ENCODE measurements at regions not wholly inside any gene's neighbourhood (a gene's known extent, or its start where the extent isn't known, plus 50 kb on each side); places are given as distances from the start of the nearest gene placed in this dataset.

DNA sequence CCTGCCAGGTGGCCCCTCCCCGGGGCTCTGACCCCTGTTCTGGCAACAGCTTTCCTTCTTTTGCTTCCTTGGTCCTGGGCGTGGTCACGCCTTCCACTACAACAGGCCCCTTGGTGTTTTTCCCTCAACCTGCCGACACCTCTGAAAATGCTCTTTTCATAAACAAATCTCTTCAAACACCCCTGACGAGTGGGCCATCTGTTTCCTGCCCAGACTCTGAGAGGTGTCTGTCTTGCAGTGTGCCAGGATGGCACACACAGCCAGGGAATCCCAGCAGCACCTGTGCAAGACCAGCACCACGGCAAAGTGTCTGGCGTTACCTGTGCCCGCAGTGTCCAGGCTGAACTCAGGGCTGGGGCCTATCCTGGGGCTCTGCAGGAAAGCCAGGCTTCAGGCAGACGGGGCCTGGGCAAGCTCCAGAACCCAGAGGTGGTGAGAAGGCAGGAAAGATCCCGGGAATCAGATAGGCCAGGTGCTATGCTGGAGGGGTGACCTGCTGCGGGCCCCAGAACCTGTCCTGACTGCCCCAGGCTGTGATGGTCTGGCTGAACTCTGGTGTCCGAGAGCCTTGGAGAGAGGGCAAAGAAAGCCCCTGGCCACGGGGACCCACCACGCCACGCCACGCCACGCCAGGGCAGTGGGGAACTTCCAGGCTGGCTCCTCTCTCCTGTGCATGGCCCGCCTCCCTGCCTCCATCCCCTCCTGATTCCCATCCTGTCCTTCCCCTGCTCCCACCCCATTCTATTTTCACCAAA is 88.9 kb downstream of the SIK1 start:
- Histone ChIP-seq H3K9me3 (ENCODE audit: control insufficient read depth, low read length) (no peaks in the 10 kb centered on the region), H3K27me3 (ENCODE audit: control insufficient read depth, insufficient read depth, low read length) (peaks cover under 1% of the 10 kb centered on the region), H3K4me1 (ENCODE audit: control insufficient read depth, insufficient read depth, low read length) (peaks cover 51% of the 10 kb centered on the region), H3K36me3 (ENCODE audit: control insufficient read depth, insufficient read depth, low read length) (no peaks in the 10 kb centered on the region), H3K9ac (ENCODE audit: low read length) (peak overlapping the region; percentile 7), H3K4me3 (ENCODE audit: low read length) (no peak overlapping the region)

DNA sequence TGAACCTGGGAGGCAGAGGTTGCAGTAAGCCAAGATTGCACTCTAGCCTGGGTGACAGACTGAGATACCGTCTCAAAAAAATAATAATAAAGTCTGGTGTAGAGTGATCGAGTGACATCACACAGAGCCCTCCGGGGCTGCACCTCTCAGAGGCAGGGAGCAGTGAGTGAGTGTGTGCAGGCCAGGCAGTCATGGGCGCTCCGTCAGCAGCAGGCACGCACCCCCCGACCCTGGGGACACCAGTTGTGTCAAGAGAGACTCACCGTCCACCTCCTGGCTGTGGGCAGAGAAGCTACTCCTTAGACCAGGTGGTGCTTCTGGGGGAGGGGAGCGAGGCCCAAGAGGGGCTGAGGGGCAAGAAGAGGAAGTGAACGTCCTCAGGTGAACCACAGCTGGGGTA is 91.8 kb downstream of the SIK1 start:
- Histone ChIP-seq H3K9me3 (ENCODE audit: control insufficient read depth, low read length) (no peaks in the 10 kb centered on the region), H3K36me3 (ENCODE audit: control insufficient read depth, insufficient read depth, low read length) (no peaks in the 10 kb centered on the region), H3K27me3 (ENCODE audit: control insufficient read depth, insufficient read depth, low read length) (peaks cover 5% of the 10 kb centered on the region), H3K4me1 (ENCODE audit: control insufficient read depth, insufficient read depth, low read length) (peaks cover 28% of the 10 kb centered on the region), H3K9ac (ENCODE audit: low read length) (no peak overlapping the region), H3K4me3 (ENCODE audit: low read length) (no peak overlapping the region)

DNA sequence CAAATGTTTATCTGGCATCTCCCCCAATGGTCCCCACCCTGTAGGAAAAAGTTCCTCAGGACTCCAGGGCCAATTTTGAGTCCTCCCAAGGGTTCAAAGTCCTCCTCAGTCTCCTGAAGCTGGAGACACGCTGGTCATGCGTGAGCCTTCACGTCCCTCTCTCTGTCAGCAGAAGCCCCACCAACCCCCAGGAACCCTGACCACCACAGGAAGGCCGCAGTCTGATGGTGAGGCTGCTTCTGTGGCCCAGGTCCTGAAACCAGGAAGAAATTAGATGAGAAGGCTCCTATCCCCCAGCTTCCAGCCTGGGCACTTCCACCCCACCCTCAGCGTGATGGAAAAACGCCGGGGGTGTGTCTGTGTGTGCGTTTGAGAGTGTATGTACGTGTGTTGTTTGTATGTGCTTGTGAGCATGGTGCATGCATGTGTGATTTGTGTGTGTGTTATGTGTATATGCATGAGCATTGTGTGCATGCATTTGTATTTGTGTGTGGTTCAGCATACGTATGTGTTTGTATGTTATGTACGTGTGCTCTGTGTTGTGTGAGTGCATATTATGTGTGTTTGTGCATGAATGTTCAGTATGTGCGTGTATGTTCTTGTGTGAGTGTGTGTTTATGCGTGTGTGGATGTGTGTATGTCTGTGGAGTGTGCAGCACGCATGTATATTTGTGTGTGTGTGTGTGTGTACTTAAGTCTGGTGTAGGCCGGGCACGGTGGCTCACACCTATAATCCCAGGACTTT is 92.5 kb downstream of the SIK1 start:
- Histone ChIP-seq H3K9me3 (ENCODE audit: control insufficient read depth, low read length) (no peaks in the 10 kb centered on the region), H3K4me3 (ENCODE audit: low read length) (no peak overlapping the region), H3K4me1 (ENCODE audit: control insufficient read depth, insufficient read depth, low read length) (peaks cover 28% of the 10 kb centered on the region), H3K27me3 (ENCODE audit: control insufficient read depth, insufficient read depth, low read length) (peaks cover 5% of the 10 kb centered on the region), H3K36me3 (ENCODE audit: control insufficient read depth, insufficient read depth, low read length) (no peaks in the 10 kb centered on the region), H3K9ac (ENCODE audit: low read length) (no peak overlapping the region)

DNA sequence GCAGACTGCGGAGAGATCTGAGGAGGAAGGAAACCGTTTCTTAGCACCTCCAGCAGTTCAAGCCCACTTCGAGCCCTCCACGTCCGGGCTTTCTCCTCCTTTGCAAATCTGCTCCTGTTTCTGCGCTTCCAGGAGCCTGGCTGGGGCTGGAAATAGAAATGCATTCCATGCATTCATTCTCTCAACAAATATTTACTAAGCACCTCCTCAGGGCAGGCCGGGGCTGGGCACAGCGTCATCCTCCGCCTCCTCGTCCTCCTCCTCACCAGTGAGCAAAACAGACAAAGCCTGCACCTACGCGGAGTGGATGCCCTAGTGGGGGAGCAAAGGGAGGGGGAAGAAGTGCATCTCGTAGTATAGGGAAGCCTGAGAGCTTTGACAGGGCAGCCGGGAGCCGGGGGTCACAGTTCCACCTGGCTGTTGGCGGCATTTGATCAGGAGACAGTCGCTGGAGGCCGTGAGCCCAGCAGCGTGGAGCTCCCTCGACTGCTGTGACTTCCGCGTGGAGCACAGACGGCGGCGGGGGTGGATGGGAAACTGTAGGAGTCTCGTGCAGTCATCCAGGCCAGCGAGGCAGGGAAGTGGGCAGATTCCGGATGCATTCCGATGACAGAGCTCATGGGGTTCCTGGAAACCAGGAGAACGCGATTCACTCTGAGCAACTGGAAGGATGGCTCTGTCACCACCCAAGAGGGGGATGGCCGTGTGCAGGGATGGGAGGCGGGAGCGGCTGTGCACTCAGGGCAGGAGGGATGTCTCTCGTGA is 93.5 kb downstream of the SIK1 start:
- Histone ChIP-seq H3K9ac (ENCODE audit: low read length) (peak overlapping the region; percentile 22), H3K4me1 (ENCODE audit: control insufficient read depth, insufficient read depth, low read length) (peaks cover 20% of the 10 kb centered on the region), H3K4me3 (ENCODE audit: low read length) (no peak overlapping the region), H3K27me3 (ENCODE audit: control insufficient read depth, insufficient read depth, low read length) (peaks cover 5% of the 10 kb centered on the region), H3K36me3 (ENCODE audit: control insufficient read depth, insufficient read depth, low read length) (no peaks in the 10 kb centered on the region), H3K9me3 (ENCODE audit: control insufficient read depth, low read length) (no peaks in the 10 kb centered on the region)

DNA sequence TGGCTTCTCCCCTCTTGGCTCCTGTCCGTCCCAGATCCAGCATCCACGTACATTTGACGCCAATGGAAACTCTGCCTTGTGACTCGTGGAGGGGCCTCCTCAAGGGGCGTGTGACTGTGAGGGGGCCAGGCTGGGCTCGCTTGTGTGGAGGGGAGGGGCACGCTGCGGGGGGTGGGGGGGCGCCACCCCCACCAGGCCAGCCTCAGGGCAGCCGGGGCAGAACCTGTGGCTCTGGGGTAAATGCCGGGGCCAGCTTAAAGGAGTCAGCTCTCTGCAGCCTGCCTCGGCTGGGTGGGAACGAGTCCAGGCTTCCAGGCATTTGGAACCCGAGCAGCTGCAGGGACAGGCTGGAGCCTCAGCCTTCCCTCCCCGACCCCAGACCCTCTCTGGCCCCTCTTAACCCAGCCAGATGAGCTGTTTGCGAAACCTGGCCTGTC is 94.1 kb downstream of the SIK1 start:
- H3K4me1 ChIP-seq (ENCODE audit: control insufficient read depth, insufficient read depth, low read length), result peaks cover 20% of the 10 kb centered on the region
- H3K9me3 ChIP-seq (ENCODE audit: control insufficient read depth, low read length), result no peaks in the 10 kb centered on the region
- no peak overlapping the region for H3K4me3 ChIP-seq (ENCODE audit: low read length)
- H3K36me3 ChIP-seq (ENCODE audit: control insufficient read depth, insufficient read depth, low read length), result no peaks in the 10 kb centered on the region
- peak overlapping the region; percentile 22 for H3K9ac ChIP-seq (ENCODE audit: low read length)
- H3K27me3 ChIP-seq (ENCODE audit: control insufficient read depth, insufficient read depth, low read length), result peaks cover 5% of the 10 kb centered on the region

DNA sequence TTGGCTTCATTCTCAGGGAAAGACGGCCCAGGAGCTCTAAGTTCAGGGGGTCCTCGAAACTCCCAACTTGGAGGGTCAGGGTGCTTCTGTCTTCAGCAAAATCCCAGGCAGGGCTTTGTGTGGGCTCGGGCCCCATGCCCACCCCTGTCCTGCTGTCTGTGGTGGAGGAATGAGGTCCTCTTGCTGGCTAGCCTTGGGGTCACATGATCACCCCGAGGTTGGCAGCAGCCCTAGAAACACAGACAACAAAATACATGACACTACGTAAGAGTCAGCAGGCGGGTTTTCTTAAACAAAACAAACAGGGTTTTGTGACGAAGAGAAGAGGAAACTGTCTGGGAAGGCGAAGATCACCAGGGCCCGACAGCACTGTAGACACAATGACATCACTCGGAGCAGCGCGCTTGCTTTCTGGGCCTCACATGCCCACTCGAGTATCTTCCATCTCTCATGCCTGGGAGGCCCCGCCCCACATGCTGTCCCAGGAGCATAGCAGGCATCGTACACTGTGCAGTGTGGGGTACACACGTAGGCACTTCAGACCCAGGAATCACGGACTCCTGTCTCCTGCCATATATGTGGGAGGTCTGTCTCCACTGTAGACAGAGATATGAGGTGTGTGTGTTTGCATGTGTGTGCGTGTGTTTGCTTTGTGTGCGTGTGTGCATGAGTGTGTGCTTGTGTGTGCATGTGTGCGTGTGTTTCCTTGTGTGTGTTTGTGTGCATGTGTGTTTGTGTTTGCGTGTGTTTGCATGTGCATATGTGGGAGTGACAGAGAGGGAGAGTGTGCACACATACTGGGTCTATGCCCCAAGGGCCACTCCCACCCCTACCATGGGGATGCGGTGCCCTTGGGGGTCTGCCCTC is 94.7 kb downstream of the SIK1 start:
- H3K9ac ChIP-seq (ENCODE audit: low read length), result peak overlapping the region; percentile 22
- H3K4me1 ChIP-seq (ENCODE audit: control insufficient read depth, insufficient read depth, low read length), result peaks cover 20% of the 10 kb centered on the region
- no peak overlapping the region for H3K4me3 ChIP-seq (ENCODE audit: low read length)
- H3K9me3 ChIP-seq (ENCODE audit: control insufficient read depth, low read length), result no peaks in the 10 kb centered on the region
- peaks cover 5% of the 10 kb centered on the region for H3K27me3 ChIP-seq (ENCODE audit: control insufficient read depth, insufficient read depth, low read length)
- H3K36me3 ChIP-seq (ENCODE audit: control insufficient read depth, insufficient read depth, low read length), result no peaks in the 10 kb centered on the region

DNA sequence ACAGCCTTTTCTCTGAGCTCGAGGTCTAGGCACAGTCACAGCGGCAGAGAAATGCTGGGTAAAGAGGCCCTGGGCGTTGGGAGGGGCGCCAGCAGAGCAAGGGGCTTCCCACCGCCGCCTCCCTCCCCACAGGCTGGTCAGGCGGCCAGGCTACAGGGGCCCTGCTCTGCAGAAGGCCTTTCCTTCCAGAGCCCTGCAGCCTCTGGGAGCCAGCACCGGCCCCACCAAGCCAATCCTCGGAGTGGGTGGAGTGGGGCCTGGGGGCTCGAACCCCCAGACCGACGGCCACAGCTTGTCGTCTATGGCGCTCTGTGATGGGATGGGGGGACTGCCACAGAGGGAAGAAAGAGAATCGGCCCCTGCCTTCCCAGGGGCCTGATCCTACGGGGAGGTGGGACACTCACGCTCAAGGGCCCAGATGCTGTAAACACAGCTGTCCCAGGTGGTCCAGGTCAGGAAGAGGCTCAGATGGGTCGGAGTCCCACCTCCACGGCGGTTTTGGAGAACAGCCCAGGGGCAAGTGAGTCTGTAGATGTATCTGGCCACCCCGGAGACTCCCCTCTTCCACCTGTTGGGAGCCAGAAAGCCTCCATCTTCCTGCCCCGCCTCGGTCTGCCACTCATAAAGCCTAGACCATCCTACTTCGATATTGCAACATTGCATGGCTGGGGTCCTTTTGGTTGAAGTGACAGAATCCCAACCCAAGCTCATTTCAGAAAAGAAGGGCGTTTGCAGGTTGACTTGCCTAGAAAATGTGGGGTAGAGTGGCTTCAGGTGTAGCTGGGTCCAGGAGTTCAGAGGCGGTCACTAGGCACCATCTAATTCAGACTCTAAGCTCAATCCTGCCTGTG is 95.6 kb downstream of the SIK1 start:
- Histone ChIP-seq H3K9ac (ENCODE audit: low read length) (no peak overlapping the region), H3K4me1 (ENCODE audit: control insufficient read depth, insufficient read depth, low read length) (peaks cover 20% of the 10 kb centered on the region), H3K36me3 (ENCODE audit: control insufficient read depth, insufficient read depth, low read length) (no peaks in the 10 kb centered on the region), H3K9me3 (ENCODE audit: control insufficient read depth, low read length) (no peaks in the 10 kb centered on the region), H3K27me3 (ENCODE audit: control insufficient read depth, insufficient read depth, low read length) (peaks cover 5% of the 10 kb centered on the region), H3K4me3 (ENCODE audit: low read length) (no peak overlapping the region)

DNA sequence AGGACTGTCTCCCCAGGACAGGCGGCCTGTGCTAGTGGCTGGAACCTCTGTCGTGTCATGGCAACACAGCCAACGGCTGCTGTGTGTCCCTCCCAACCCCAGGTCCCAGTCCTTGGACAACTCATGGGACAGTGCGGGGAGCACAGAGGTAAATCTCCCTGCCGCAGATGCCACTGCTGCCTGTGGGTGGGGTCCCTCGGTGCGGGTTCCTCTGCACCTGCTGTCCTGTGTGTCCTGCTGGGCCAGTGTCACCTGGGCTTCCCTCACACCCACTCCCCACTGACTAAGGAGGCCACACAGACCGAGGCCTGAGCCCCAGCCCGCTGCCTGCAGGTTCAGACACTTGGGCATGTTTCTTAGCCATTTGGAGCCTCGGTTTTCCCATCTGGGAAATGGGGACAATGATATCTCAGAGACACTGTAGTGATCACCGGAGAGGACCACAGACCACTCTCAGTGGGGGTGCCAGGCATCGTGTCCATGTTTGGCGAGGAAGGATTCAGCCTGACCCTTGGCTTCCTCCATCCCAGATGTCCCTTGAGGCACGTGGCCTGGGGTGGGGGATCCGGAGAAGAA is 96.5 kb downstream of the SIK1 start:
- Histone ChIP-seq H3K9me3 (ENCODE audit: control insufficient read depth, low read length) (no peaks in the 10 kb centered on the region), H3K9ac (ENCODE audit: low read length) (no peak overlapping the region), H3K4me3 (ENCODE audit: low read length) (no peak overlapping the region), H3K27me3 (ENCODE audit: control insufficient read depth, insufficient read depth, low read length) (peaks cover 5% of the 10 kb centered on the region), H3K36me3 (ENCODE audit: control insufficient read depth, insufficient read depth, low read length) (no peaks in the 10 kb centered on the region), H3K4me1 (ENCODE audit: control insufficient read depth, insufficient read depth, low read length) (peaks cover 20% of the 10 kb centered on the region)

DNA sequence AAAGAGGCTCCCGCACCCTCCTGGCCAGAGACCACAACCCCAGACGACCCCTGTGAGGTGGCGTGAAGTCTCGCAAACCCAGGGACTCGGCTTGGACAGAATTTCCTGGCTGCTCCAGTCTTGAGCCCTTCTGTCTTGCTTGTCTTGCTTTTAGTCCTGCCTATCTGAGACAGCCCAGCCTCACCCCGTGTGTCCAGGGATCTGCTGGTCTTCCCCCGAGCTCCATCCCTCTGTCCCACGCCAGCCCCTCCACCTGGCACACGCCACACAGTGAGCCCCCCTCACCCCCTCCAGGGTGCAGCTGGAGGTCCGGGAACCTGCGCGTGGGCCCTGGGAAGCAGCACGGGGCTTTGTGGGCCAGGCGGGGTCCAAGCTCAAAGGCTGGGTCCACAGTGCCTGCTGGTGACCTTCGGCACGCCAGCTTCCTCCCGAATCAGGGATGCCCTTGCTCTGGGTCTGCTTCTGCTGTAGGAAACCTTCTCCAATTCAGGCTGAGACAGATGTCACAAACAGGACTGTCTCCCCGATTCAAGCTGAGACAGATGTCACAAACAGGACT is 97.1 kb downstream of the SIK1 start:
- Histone ChIP-seq H3K27me3 (ENCODE audit: control insufficient read depth, insufficient read depth, low read length) (peaks cover 5% of the 10 kb centered on the region), H3K36me3 (ENCODE audit: control insufficient read depth, insufficient read depth, low read length) (no peaks in the 10 kb centered on the region), H3K4me1 (ENCODE audit: control insufficient read depth, insufficient read depth, low read length) (peaks cover 20% of the 10 kb centered on the region), H3K9ac (ENCODE audit: low read length) (no peak overlapping the region), H3K9me3 (ENCODE audit: control insufficient read depth, low read length) (no peaks in the 10 kb centered on the region), H3K4me3 (ENCODE audit: low read length) (no peak overlapping the region)

DNA sequence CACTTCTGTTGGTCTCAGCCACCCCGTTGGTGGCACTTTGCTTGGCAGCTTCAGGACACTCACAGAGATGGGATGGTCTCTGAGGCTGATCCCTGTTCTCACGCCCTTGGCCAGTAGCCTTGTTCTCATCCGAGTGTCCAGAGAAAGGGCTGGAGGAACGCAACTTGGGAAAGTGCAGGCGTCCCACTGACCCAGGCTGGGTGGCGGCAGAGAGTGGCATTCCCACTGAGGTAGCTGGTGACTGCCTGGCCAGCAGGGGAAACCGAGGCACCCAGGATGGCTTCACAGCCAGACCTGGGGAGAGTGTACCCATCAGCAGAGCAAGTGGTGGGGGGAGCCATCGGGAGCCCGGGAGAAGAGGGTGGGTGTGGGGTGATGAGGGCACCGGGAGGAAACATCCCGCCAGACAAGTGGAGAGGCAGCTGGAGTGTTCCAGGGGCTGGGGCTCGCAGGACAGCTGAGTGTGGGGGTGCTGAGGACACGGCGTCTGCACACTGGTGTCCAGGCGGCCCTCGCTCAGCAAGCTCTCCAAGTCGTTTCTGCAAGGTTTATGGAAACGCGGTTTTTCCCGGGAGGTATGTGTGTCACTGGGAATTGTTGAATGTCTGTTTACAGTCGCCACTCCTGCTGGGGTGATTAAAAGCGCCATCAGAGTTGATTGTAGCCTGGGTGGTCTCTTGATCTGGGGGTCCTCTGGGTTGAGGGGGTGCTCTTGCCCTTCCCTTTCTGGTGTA is 97.8 kb downstream of the SIK1 start:
- H3K4me1 ChIP-seq (ENCODE audit: control insufficient read depth, insufficient read depth, low read length), result peaks cover 16% of the 10 kb centered on the region
- H3K36me3 ChIP-seq (ENCODE audit: control insufficient read depth, insufficient read depth, low read length), result no peaks in the 10 kb centered on the region
- H3K9me3 ChIP-seq (ENCODE audit: control insufficient read depth, low read length), result no peaks in the 10 kb centered on the region
- H3K9ac ChIP-seq (ENCODE audit: low read length), result no peak overlapping the region
- peaks cover 5% of the 10 kb centered on the region for H3K27me3 ChIP-seq (ENCODE audit: control insufficient read depth, insufficient read depth, low read length)
- no peak overlapping the region for H3K4me3 ChIP-seq (ENCODE audit: low read length)

Data from mucosa of stomach (tissue), 1 donor.